ENCODE measurements at regions not wholly inside any gene's neighbourhood (a gene's known extent, or its start where the extent isn't known, plus 50 kb on each side); places are given as distances from the start of the nearest gene placed in this dataset.

DNA sequence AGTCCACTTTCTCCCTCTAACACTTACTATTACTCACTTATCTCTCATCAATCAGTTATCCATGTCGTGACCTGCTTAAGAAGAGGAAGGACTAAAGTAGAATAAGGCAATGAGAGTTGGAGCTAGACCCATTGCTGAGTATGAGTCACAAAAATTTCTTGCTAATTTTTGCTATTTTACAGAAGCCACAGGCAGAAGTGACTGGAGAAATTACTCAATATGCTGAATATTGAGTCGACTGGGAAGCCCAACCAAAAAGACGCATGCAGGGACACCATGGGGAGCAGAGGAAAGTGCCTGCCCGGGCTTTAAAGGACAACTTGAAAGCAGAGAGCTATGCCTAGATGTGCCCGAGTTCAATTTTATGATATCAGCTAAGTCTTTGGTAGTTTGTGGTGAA is 115.4 kb upstream of the FOXG1 start:
- CTCF ChIA-PET, result no interaction called here
- POLR2A ChIA-PET (ENCODE audit: low non-redundant PET), result no interaction called here
- H3K9me3 ChIP-seq (ENCODE audit: low read depth, low read length, poor library complexity, severe bottlenecking), result no peaks in the 10 kb centered on the region
- H3K36me3 ChIP-seq (ENCODE audit: insufficient read depth, low read length, poor library complexity, severe bottlenecking), result no peaks in the 10 kb centered on the region
- no peak overlapping the region for H3K4me3 ChIP-seq (ENCODE audit: low read depth, low read length, poor library complexity, severe bottlenecking)
- intact Hi-C loops (cut with micrococcal nuclease; ENCODE audit: unreplicated experiment), result no loop called here
- no TSS peak for BruUV-seq (replicated peaks)
- DNase-seq (ENCODE audit: low spot score), result peak; percentile 25
- no peaks in the 10 kb centered on the region for H3K27me3 ChIP-seq (replicated peaks; ENCODE audit: insufficient read depth, low read depth, low read length, poor library complexity)
- TF ChIP-seq, protein P1, sequence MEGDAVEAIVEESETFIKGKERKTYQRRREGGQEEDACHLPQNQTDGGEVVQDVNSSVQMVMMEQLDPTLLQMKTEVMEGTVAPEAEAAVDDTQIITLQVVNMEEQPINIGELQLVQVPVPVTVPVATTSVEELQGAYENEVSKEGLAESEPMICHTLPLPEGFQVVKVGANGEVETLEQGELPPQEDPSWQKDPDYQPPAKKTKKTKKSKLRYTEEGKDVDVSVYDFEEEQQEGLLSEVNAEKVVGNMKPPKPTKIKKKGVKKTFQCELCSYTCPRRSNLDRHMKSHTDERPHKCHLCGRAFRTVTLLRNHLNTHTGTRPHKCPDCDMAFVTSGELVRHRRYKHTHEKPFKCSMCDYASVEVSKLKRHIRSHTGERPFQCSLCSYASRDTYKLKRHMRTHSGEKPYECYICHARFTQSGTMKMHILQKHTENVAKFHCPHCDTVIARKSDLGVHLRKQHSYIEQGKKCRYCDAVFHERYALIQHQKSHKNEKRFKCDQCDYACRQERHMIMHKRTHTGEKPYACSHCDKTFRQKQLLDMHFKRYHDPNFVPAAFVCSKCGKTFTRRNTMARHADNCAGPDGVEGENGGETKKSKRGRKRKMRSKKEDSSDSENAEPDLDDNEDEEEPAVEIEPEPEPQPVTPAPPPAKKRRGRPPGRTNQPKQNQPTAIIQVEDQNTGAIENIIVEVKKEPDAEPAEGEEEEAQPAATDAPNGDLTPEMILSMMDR (conservative IDR thresholded peaks at IDR 0.05; ENCODE audit: low read depth, low read length), result no peak
- TF ChIP-seq EZH2 (IDR thresholded peaks at IDR 0.05; ENCODE audit: borderline replicate concordance, low read depth, low read length, poor library complexity, severe bottlenecking), result no peak
- no peaks in the 10 kb centered on the region for H3K4me1 ChIP-seq (ENCODE audit: insufficient read depth, low read length, poor library complexity, severe bottlenecking)
- no peak overlapping the region for H3K27ac ChIP-seq (ENCODE audit: low read depth, low read length, poor library complexity, severe bottlenecking)

DNA sequence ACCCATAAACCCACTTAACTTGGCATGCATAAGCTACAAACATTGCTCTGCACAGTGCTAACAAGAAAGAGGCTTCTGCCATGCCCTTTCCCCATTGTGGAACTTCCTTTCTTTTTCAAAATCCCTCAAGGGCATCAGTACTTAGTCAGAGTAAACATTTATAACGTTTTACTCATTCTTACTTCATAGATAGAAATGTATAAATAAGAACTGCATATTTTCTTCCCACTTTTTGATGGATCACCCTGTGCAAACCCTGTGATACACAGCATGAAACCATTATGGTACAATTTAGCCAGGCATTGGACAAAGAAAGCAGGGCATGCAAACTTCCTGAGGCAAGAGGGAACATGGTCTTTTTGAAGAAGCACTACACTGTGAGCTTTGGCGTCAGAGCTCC is 113.8 kb upstream of the FOXG1 start:
- H3K27me3 ChIP-seq (replicated peaks; ENCODE audit: insufficient read depth, low read depth, low read length, poor library complexity), result no peaks in the 10 kb centered on the region
- ChIA-PET POLR2A (ENCODE audit: low non-redundant PET) (no interaction called here), CTCF (no interaction called here)
- no peak overlapping the region for H3K4me3 ChIP-seq (ENCODE audit: low read depth, low read length, poor library complexity, severe bottlenecking)
- no peak overlapping the region for H3K27ac ChIP-seq (ENCODE audit: low read depth, low read length, poor library complexity, severe bottlenecking)
- no peak for DNase-seq (ENCODE audit: low spot score)
- BruUV-seq (replicated peaks), result no TSS peak
- no peaks in the 10 kb centered on the region for H3K36me3 ChIP-seq (ENCODE audit: insufficient read depth, low read length, poor library complexity, severe bottlenecking)
- intact Hi-C loops (cut with micrococcal nuclease; ENCODE audit: unreplicated experiment), result no loop called here
- no peaks in the 10 kb centered on the region for H3K4me1 ChIP-seq (ENCODE audit: insufficient read depth, low read length, poor library complexity, severe bottlenecking)
- no peak for TF ChIP-seq EZH2 (IDR thresholded peaks at IDR 0.05; ENCODE audit: borderline replicate concordance, low read depth, low read length, poor library complexity, severe bottlenecking)
- TF ChIP-seq, protein P1 (conservative IDR thresholded peaks at IDR 0.05; ENCODE audit: low read depth, low read length), result no peak
- H3K9me3 ChIP-seq (ENCODE audit: low read depth, low read length, poor library complexity, severe bottlenecking), result no peaks in the 10 kb centered on the region

DNA sequence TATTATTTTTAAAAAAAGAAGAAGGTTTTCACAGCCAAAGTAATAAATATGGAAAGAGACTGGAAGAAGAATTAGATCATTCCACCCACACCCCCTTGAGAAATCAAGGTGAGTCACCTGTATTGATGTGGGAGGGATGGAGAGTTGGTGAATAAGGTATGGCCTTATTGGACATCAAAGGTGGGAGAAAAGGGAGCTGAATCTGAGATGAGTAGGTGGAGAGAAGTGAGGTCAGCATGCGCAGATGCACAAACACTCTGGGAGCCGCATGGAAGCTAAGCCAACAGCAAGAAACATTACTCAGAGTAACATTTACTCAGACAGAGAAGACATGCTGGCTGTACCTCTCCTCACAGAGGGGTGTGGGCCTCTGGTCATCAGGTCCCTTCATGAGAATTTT is 113.1 kb upstream of the FOXG1 start:
- ChIA-PET POLR2A (ENCODE audit: low non-redundant PET) (no interaction called here), CTCF (no interaction called here)
- DNase-seq (ENCODE audit: low spot score), result no peak
- intact Hi-C loops (cut with micrococcal nuclease; ENCODE audit: unreplicated experiment), result no loop called here
- H3K27me3 ChIP-seq (replicated peaks; ENCODE audit: insufficient read depth, low read depth, low read length, poor library complexity), result no peaks in the 10 kb centered on the region
- no peaks in the 10 kb centered on the region for H3K4me1 ChIP-seq (ENCODE audit: insufficient read depth, low read length, poor library complexity, severe bottlenecking)
- no peak overlapping the region for H3K27ac ChIP-seq (ENCODE audit: low read depth, low read length, poor library complexity, severe bottlenecking)
- no peaks in the 10 kb centered on the region for H3K36me3 ChIP-seq (ENCODE audit: insufficient read depth, low read length, poor library complexity, severe bottlenecking)
- BruUV-seq (replicated peaks), result no TSS peak
- TF ChIP-seq, protein P1 (conservative IDR thresholded peaks at IDR 0.05; ENCODE audit: low read depth, low read length), result no peak
- TF ChIP-seq EZH2 (IDR thresholded peaks at IDR 0.05; ENCODE audit: borderline replicate concordance, low read depth, low read length, poor library complexity, severe bottlenecking), result no peak
- no peaks in the 10 kb centered on the region for H3K9me3 ChIP-seq (ENCODE audit: low read depth, low read length, poor library complexity, severe bottlenecking)
- H3K4me3 ChIP-seq (ENCODE audit: low read depth, low read length, poor library complexity, severe bottlenecking), result no peak overlapping the region

Measured in A673 (cell line).